IPS DF 19.7 (cell line): ENCODE measurements at regions not wholly inside any gene's neighbourhood (a gene's known extent, or its start where the extent isn't known, plus 50 kb on each side); places are given as distances from the start of the nearest gene placed in this dataset.

Source experiments
- DNase-seq: peaks from one replicate; pipeline ENCODE4 v3.0.0-alpha.2; 2013; ENCODE audit warnings: low read depth, low spot score

GRCh38 chr12:42766026-42766425 is 176.5 kb upstream of the PRICKLE1 start:
- DNase-seq: no peak

GRCh38 chr12:42763682-42764081 is 174.1 kb upstream of the PRICKLE1 start:
- DNase-seq: no peak

- no peak for DNase-seq
Measured at GRCh38 chr12:42762395-42762925, 172.9 kb upstream of the PRICKLE1 start.

GRCh38 chr12:42761601-42762350 is 172.2 kb upstream of the PRICKLE1 start:
- no peak for DNase-seq

GRCh38 chr12:42761086-42761485 is 171.5 kb upstream of the PRICKLE1 start:
- DNase-seq: no peak

GRCh38 chr12:42760550-42760949 is 171.0 kb upstream of the PRICKLE1 start:
- no peak for DNase-seq

GRCh38 chr12:42759622-42760273 is 170.2 kb upstream of the PRICKLE1 start:
- no peak for DNase-seq

GRCh38 chr12:42758806-42759205 is 169.3 kb upstream of the PRICKLE1 start:
- DNase-seq: no peak

- DNase-seq: no peak
Measured at GRCh38 chr12:42757624-42758119, 168.1 kb upstream of the PRICKLE1 start.

- DNase-seq: peak; percentile 99
Measured at GRCh38 chr12:42756841-42757623, 167.5 kb upstream of the PRICKLE1 start.

- no peak for DNase-seq
Measured at GRCh38 chr12:42750356-42750755, 160.8 kb upstream of the PRICKLE1 start.

- no peak for DNase-seq
Measured at GRCh38 chr12:42749239-42749638, 159.7 kb upstream of the PRICKLE1 start.

GRCh38 chr12:42744539-42745182 is 155.1 kb upstream of the PRICKLE1 start:
- DNase-seq: no peak

- no peak for DNase-seq
Measured at GRCh38 chr12:42742716-42743115, 153.2 kb upstream of the PRICKLE1 start.

- DNase-seq: no peak
Measured at GRCh38 chr12:42741771-42742510, 152.4 kb upstream of the PRICKLE1 start.

- DNase-seq: no peak
Measured at GRCh38 chr12:42741091-42741490, 151.5 kb upstream of the PRICKLE1 start.

GRCh38 chr12:42737398-42737797 is 147.9 kb upstream of the PRICKLE1 start:
- DNase-seq: no peak

GRCh38 chr12:42735861-42736361 is 146.4 kb upstream of the PRICKLE1 start:
- no peak for DNase-seq

GRCh38 chr12:42733911-42734310 is 144.4 kb upstream of the PRICKLE1 start:
- DNase-seq: no peak

- no peak for DNase-seq
Measured at GRCh38 chr12:42732908-42733411, 143.4 kb upstream of the PRICKLE1 start.
